Cardiac muscle cell (in vitro differentiated cells and primary cell): ENCODE measurements at regions not wholly inside any gene's neighbourhood (a gene's known extent, or its start where the extent isn't known, plus 50 kb on each side); places are given as distances from the start of the nearest gene placed in this dataset.

Source experiments
- DNase-seq, 2 donors: peaks; one replicate each; pipeline versions ENCODE4 v3.0.0 to v3.0.0-alpha.2; 2010 to 2017; ENCODE audit warnings: low read depth in 1 of 2, low spot score in 1 of 2
- H3K27ac ChIP-seq: fragments of 200-600 bp; sonication (generic); 2 replicates; pipeline ENCODE4 v1.5.1; 2016
- H3K27me3 ChIP-seq: fragments of 200-600 bp; sonication (generic); 2 replicates; pipeline ENCODE4 v1.6.0; 2016; ENCODE audit warnings: control low read depth
- H3K36me3 ChIP-seq: fragments of 200-600 bp; sonication (generic); 2 replicates; pipeline ENCODE4 v1.5.1; 2016; ENCODE audit warnings: control low read depth
- H3K4me1 ChIP-seq: fragments of 200-600 bp; sonication (generic); 2 replicates; pipeline ENCODE4 v1.8.1; 2017; ENCODE audit warnings: low read depth, mild to moderate bottlenecking, mixed run types
- H3K4me3 ChIP-seq: fragments of 200-600 bp; sonication (generic); 2 replicates; pipeline ENCODE4 v1.5.1; 2016; ENCODE audit warnings: mild to moderate bottlenecking
- H3K9me3 ChIP-seq: fragments of 200-600 bp; sonication (generic); 2 replicates; pipeline ENCODE4 v1.5.1; 2017; ENCODE audit warnings: low read depth, mild to moderate bottlenecking, control low read depth
- CTCF ChIP-seq: IDR thresholded peaks from 2 replicates; pipeline ENCODE4 v1.5.1; 2012; ENCODE audit warnings: low read depth, mild to moderate bottlenecking, low read length

GRCh38 chr9:81213456-81213855, 475.9 kb downstream of the TLE1 start:
- Histone ChIP-seq H3K27me3 (no peaks in the 10 kb centered on the region), H3K9me3 (no peaks in the 10 kb centered on the region), H3K4me3 (no peak overlapping the region), H3K4me1 (no peaks in the 10 kb centered on the region), H3K27ac (no peak overlapping the region), H3K36me3 (no peaks in the 10 kb centered on the region)
- TF ChIP-seq CTCF, result no peak
- no peak for DNase-seq

- no peaks in the 10 kb centered on the region for H3K4me1 ChIP-seq
- H3K9me3 ChIP-seq, result no peaks in the 10 kb centered on the region
- no peak for TF ChIP-seq CTCF
- DNase-seq, result no peak
- H3K4me3 ChIP-seq, result no peak overlapping the region
- no peaks in the 10 kb centered on the region for H3K27me3 ChIP-seq
- no peaks in the 10 kb centered on the region for H3K36me3 ChIP-seq
- no peak overlapping the region for H3K27ac ChIP-seq
Measured at GRCh38 chr9:81211741-81212140, 477.6 kb downstream of the TLE1 start.

GRCh38 chr9:81207651-81208050, 481.7 kb downstream of the TLE1 start:
- Histone ChIP-seq H3K27me3 (no peaks in the 10 kb centered on the region), H3K36me3 (no peaks in the 10 kb centered on the region), H3K27ac (no peak overlapping the region), H3K9me3 (no peaks in the 10 kb centered on the region), H3K4me1 (no peaks in the 10 kb centered on the region), H3K4me3 (no peak overlapping the region)
- no peak for DNase-seq
- TF ChIP-seq CTCF, result no peak

GRCh38 chr9:81202292-81202691, 487.1 kb downstream of the TLE1 start:
- Histone ChIP-seq H3K9me3 (no peaks in the 10 kb centered on the region), H3K4me1 (no peaks in the 10 kb centered on the region), H3K27ac (no peak overlapping the region), H3K27me3 (no peaks in the 10 kb centered on the region), H3K4me3 (no peak overlapping the region), H3K36me3 (no peaks in the 10 kb centered on the region)
- no peak for DNase-seq
- no peak for TF ChIP-seq CTCF

GRCh38 chr9:81195206-81195605, 494.1 kb downstream of the TLE1 start:
- H3K9me3 ChIP-seq, result no peaks in the 10 kb centered on the region
- H3K27ac ChIP-seq, result no peak overlapping the region
- H3K4me1 ChIP-seq, result no peaks in the 10 kb centered on the region
- no peaks in the 10 kb centered on the region for H3K27me3 ChIP-seq
- TF ChIP-seq CTCF, result no peak
- no peak overlapping the region for H3K4me3 ChIP-seq
- no peak for DNase-seq
- H3K36me3 ChIP-seq, result no peaks in the 10 kb centered on the region
